Body of pancreas (tissue), 4 donors: ENCODE measurements at regions not wholly inside any gene's neighbourhood (a gene's known extent, or its start where the extent isn't known, plus 50 kb on each side); places are given as distances from the start of the nearest gene placed in this dataset.

Experiments used
- CTCF ChIP-seq, 7 experiments: fragments of 450-650 bp in 4 of 7; fragments of 200-600 bp in 3 of 7; sonication (generic) in 3 of 7; IDR thresholded peaks; one replicate each; pipeline ENCODE4 v1.5.1; 2016 to 2019; ENCODE audit warnings: antibody characterized with exemption in 7 of 7
- POLR2A ChIP-seq, 3 donors: fragments of 450-650 bp; IDR thresholded peaks; one replicate each; pipeline ENCODE4 v1.6.1; 2016; ENCODE audit warnings: antibody characterized with exemption in 3 of 3, mild to moderate bottlenecking in 2 of 3

GRCh38 chr4:62344915-62345314 lies 1144.8 kb downstream of the ADGRL3 start:
- TF ChIP-seq POLR2A (IDR thresholded peaks at IDR 0.05) (no peak), CTCF (IDR thresholded peaks at IDR 0.05) (no peak)
